CD8-positive, alpha-beta memory T cell (primary cell): ENCODE measurements at regions not wholly inside any gene's neighbourhood (a gene's known extent, or its start where the extent isn't known, plus 50 kb on each side); places are given as distances from the start of the nearest gene placed in this dataset.
"Not testable (repeated sequence)": the region's sequence is repeated elsewhere in the genome, so short reads cannot be mapped to it uniquely, and the experiment has no call there.

Experiments
- CTCF ChIA-PET: fragments of 350-600 bp; sonication (Branson Sonifier 250); formaldehyde crosslinking; loops from one replicate; lab custom pipeline; 2021; ENCODE audit warnings: antibody characterized with exemption; lab: Charles Lee
- POLR2A ChIA-PET: fragments of 350-600 bp; sonication (Branson Sonifier 250); formaldehyde crosslinking; loops from one replicate; lab custom pipeline; 2021; ENCODE audit warnings: antibody characterized with exemption; lab: Charles Lee
- DNase-seq, 5 donors: peaks; one replicate each; pipeline versions ENCODE4 v3.0.0 to v3.0.0-alpha.2; 2020 to 2022; ENCODE audit warnings: mixed read lengths in 1 of 5
- H3K27ac ChIP-seq: one replicate; pipeline ENCODE4 v1.7.0; 2013; ENCODE audit warnings: low read depth, mild to moderate bottlenecking, low read length, moderate library complexity
- H3K27me3 ChIP-seq: 2 replicates; pipeline ENCODE4 v1.7.0; 2013; ENCODE audit warnings: low read length, mild to moderate bottlenecking; ENCODE audit not compliant: insufficient read depth, poor library complexity, severe bottlenecking
- H3K36me3 ChIP-seq: 2 replicates; pipeline ENCODE4 v1.7.0; 2013; ENCODE audit warnings: mild to moderate bottlenecking, low read length, moderate library complexity; ENCODE audit not compliant: insufficient read depth
- H3K4me1 ChIP-seq: 2 replicates; pipeline ENCODE4 v1.7.0; 2013; ENCODE audit warnings: mild to moderate bottlenecking, low read length, moderate library complexity; ENCODE audit not compliant: insufficient read depth
- H3K4me3 ChIP-seq: 2 replicates; pipeline ENCODE4 v1.7.0; 2013; ENCODE audit warnings: mild to moderate bottlenecking, low read length
- H3K9me3 ChIP-seq: 2 replicates; pipeline ENCODE4 v1.7.0; 2013; ENCODE audit warnings: mild to moderate bottlenecking, low read length
- H3K27ac Mint-ChIP-seq, 8 donors: one replicate each; pipeline ENCODE4 v1.8.0; 2020 to 2021; ENCODE audit warnings: mixed read lengths in 8 of 8, mild to moderate bottlenecking in 6 of 8, inconsistent platforms in 3 of 8, moderate library complexity in 3 of 8
- H3K27me3 Mint-ChIP-seq, 2 donors: one replicate each; pipeline ENCODE4 v1.8.0; 2020 to 2021; ENCODE audit warnings: mixed read lengths in 2 of 2, mild to moderate bottlenecking in 1 of 2, moderate library complexity in 1 of 2
- H3K36me3 Mint-ChIP-seq, 3 donors: one replicate each; pipeline ENCODE4 v1.8.0; 2020 to 2021; ENCODE audit warnings: mixed read lengths in 3 of 3, inconsistent platforms in 1 of 3, mild to moderate bottlenecking in 1 of 3
- H3K4me1 Mint-ChIP-seq, 3 donors: one replicate each; pipeline ENCODE4 v1.8.0; 2020 to 2021; ENCODE audit warnings: mixed read lengths in 3 of 3, inconsistent platforms in 1 of 3, mild to moderate bottlenecking in 1 of 3
- H3K4me3 Mint-ChIP-seq, 7 donors: one replicate each; pipeline ENCODE4 v1.8.0; 2020 to 2021; ENCODE audit warnings: mixed read lengths in 7 of 7, mild to moderate bottlenecking in 6 of 7, moderate library complexity in 4 of 7, inconsistent platforms in 2 of 7
- H3K9me3 Mint-ChIP-seq, 5 donors: one replicate each; pipeline ENCODE4 v1.8.0; 2020 to 2022; ENCODE audit warnings: mixed read lengths in 5 of 5, mild to moderate bottlenecking in 3 of 5, moderate library complexity in 2 of 5, inconsistent platforms in 1 of 5

DNA sequence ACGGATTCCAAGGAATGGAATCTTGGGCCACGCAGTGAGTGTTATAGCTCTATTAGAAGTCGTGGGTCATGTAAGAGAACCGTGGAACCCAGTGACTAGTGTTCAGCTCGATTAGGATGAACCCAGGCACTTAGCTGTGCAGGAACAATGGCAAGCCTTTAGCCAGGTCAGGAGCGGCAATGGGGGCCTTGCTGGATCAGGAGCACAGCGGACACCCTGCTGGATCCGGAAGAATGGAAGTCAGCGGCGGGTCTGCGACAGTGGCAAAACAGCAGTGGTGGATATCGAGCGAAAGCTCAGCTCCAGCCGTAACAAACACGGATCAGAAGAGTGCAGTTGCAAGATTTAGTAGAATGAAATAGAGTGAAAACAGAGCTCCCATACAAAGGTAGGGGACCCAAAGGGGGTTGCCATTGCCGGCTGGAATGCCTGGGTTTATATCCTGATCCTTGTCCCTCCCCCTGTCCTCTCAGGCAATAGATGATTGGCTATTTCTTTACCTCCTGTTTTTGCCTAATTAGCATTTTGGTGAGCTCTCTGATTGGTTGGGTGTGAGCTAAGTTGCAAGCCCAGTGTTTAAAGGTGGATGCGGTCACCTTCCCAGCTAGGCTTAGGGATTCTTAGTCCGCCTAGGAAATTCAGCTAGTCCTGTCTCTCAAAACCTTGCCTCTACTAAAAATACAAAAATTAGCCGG lies 618.3 kb upstream of the CBLB start:
- H3K27ac Mint-ChIP-seq, H3K4me3 ChIP-seq, H3K4me3 Mint-ChIP-seq, H3K27ac ChIP-seq, H3K27me3 Mint-ChIP-seq, DNase-seq, CTCF ChIA-PET, POLR2A ChIA-PET, H3K36me3 Mint-ChIP-seq, H3K9me3 ChIP-seq, H3K36me3 ChIP-seq, H3K4me1 Mint-ChIP-seq, H3K9me3 Mint-ChIP-seq, H3K4me1 ChIP-seq, H3K27me3 ChIP-seq: not testable (repeated sequence)

DNA sequence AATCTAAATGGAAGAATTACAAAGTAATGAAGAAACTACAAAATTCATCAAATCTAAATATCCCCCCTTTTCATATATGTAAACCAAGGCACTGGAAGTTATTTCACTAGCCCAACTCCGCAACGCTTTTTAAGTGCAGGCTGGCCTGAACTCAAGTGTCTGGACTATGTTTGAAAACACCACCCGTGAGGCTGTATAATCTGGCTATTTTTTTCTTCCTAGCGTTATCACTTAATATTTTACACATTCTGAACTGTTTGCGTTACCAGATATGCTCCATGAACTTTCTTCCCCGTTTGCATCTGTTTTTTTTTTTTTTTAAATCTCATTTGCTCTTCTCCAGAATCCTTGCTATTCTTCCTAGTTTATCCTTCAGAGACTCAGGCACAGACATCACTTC lies 619.5 kb upstream of the CBLB start:
- Histone ChIP-seq H3K27me3 (no peaks in the 10 kb centered on the region), H3K4me3 (no peak overlapping the region), H3K36me3 (no peaks in the 10 kb centered on the region), H3K27ac (no peak overlapping the region), H3K9me3 (no peaks in the 10 kb centered on the region), H3K4me1 (no peaks in the 10 kb centered on the region)
- ChIA-PET POLR2A (no interaction called here), CTCF (no interaction called here)
- Mint-ChIP-seq H3K4me1 (no peaks in the 10 kb centered on the region), H3K4me3 (no peak overlapping the region), H3K9me3 (no peaks in the 10 kb centered on the region), H3K27ac (no peak overlapping the region), H3K36me3 (peaks cover 0 to 3% (median 2%) of the 10 kb centered on the region in 3 donors), H3K27me3 (peaks cover 0 to 2% of the 10 kb centered on the region in 2 donors)
- no peak for DNase-seq

DNA sequence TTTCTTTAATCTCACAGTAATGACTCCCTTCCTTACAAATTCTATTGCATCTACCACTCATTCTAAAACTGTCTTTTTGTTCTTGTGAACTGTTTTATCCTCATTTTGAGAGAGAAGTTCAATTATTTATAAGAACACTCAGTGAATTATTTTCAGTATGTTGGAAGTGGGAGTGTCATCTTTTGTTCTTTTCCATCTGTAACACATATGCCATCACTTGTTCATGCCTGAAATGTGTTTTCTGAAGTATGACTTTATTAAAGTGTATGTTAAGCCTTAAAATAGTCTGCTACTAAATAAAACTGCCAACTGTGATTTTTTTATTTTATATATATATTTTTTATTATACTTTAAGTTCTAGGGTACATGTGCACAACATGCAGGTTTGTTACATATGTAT lies 623.0 kb upstream of the CBLB start:
- Histone ChIP-seq H3K27ac (no peak overlapping the region), H3K27me3 (no peaks in the 10 kb centered on the region), H3K4me1 (no peaks in the 10 kb centered on the region), H3K9me3 (no peaks in the 10 kb centered on the region), H3K4me3 (no peak overlapping the region), H3K36me3 (no peaks in the 10 kb centered on the region)
- CTCF ChIA-PET = no interaction called here
- no peaks in the 10 kb centered on the region for H3K4me1 Mint-ChIP-seq
- peaks cover 0 to 2% of the 10 kb centered on the region in 2 donors for H3K27me3 Mint-ChIP-seq
- POLR2A ChIA-PET = no interaction called here
- H3K36me3 Mint-ChIP-seq = peaks cover 0 to 2% (median 0%) of the 10 kb centered on the region in 3 donors
- DNase-seq = no peak
- no peak overlapping the region for H3K4me3 Mint-ChIP-seq
- H3K27ac Mint-ChIP-seq = no peak overlapping the region
- H3K9me3 Mint-ChIP-seq = no peaks in the 10 kb centered on the region

DNA sequence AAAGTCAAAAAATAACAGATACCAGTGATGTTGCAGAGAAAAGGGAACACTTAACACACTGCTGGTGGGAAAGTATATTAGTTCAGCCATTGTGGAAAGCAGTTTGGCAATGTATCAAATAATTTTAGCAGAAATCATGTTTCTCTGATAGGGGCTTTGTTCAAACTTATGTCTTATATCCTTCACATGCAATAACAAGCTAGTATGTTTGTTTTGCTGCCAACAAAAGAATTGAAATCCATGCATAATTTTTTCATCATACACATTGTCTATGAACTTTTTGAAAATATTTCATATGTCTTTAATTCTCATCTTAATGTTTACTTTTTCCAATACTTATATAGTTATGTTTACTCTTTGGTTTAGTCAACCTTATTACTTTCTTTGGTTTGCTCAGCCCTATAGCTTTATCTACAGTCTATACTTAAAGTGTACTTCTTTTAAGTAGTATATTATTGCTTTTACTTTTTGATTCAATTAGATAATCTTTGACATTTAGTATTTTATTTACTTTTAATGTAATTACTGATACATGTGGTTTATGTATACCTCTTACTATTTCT lies 639.6 kb upstream of the CBLB start:
- Histone ChIP-seq H3K27me3 (no peaks in the 10 kb centered on the region), H3K4me1 (no peaks in the 10 kb centered on the region), H3K4me3 (no peak overlapping the region), H3K27ac (no peak overlapping the region), H3K36me3 (no peaks in the 10 kb centered on the region), H3K9me3 (no peaks in the 10 kb centered on the region)
- Mint-ChIP-seq H3K4me3 (no peak overlapping the region), H3K27me3 (no peaks in the 10 kb centered on the region), H3K27ac (no peak overlapping the region), H3K36me3 (peaks cover 0 to 4% (median 0%) of the 10 kb centered on the region in 3 donors), H3K9me3 (peaks cover 0 to 2% (median 0%) of the 10 kb centered on the region in 5 donors), H3K4me1 (peaks cover 0 to 8% (median 0%) of the 10 kb centered on the region in 3 donors)
- CTCF ChIA-PET = no interaction called here
- POLR2A ChIA-PET = no interaction called here
- DNase-seq = no peak

DNA sequence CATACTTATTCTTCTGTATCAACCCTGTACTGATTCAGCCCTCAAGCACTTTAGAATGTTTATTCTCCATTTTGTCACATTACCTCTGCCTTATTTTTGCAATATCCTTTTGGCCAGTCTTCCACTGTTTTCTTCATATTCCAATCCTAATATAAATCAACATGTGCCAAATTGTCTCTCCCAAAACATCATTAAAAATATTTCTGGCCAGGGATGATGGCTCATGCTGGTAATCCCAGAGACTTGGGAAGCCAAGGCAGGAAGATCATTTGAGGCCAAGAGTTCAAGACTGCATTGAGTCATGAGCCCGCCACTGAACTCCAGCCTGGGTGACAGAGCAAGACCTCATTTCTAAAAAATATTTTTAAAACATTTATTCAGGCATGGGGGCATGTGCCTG lies 641.4 kb upstream of the CBLB start:
- ChIA-PET POLR2A (no interaction called here), CTCF (no interaction called here)
- no peaks in the 10 kb centered on the region for H3K36me3 ChIP-seq

DNA sequence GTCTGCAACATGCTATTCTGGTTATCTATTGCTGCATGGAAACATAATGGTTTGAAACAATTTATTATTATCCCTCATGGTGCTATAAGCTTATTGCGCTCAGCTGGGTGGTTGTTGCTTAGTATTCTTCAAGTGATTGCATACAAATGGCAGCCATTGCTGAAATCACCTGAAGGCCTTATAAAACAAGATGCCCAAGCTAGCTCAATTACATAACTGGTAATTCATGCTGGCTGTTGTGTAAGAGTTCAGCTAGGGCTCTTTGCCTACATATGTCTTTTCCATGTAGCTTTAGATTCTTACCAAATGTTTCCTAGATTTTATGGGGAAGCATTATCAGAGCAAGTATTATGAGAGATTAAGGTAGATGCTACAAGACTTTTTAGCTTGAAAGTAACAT lies 644.0 kb upstream of the CBLB start:
- Mint-ChIP-seq H3K4me1 (no peaks in the 10 kb centered on the region), H3K4me3 (no peak overlapping the region), H3K27ac (no peak overlapping the region), H3K36me3 (peaks cover 0 to 3% (median 0%) of the 10 kb centered on the region in 3 donors), H3K27me3 (no peaks in the 10 kb centered on the region), H3K9me3 (peaks cover 0 to 2% (median 0%) of the 10 kb centered on the region in 5 donors)
- Histone ChIP-seq H3K27ac (no peak overlapping the region), H3K36me3 (no peaks in the 10 kb centered on the region), H3K4me1 (no peaks in the 10 kb centered on the region), H3K9me3 (no peaks in the 10 kb centered on the region), H3K27me3 (no peaks in the 10 kb centered on the region), H3K4me3 (no peak overlapping the region)
- ChIA-PET POLR2A (no interaction called here), CTCF (no interaction called here)
- no peak for DNase-seq

More for the DNA sequence above, 641.4 kb upstream of the CBLB start:
- DNase-seq = no peak
- Mint-ChIP-seq H3K4me1 (peaks cover 0 to 8% (median 0%) of the 10 kb centered on the region in 3 donors), H3K9me3 (peaks cover 0 to 2% (median 0%) of the 10 kb centered on the region in 5 donors), H3K36me3 (peaks cover 0 to 4% (median 0%) of the 10 kb centered on the region in 3 donors), H3K27ac (no peak overlapping the region), H3K27me3 (no peaks in the 10 kb centered on the region), H3K4me3 (no peak overlapping the region)
- Histone ChIP-seq H3K9me3 (no peaks in the 10 kb centered on the region), H3K4me1 (no peaks in the 10 kb centered on the region), H3K4me3 (no peak overlapping the region), H3K27me3 (no peaks in the 10 kb centered on the region), H3K27ac (no peak overlapping the region)

DNA sequence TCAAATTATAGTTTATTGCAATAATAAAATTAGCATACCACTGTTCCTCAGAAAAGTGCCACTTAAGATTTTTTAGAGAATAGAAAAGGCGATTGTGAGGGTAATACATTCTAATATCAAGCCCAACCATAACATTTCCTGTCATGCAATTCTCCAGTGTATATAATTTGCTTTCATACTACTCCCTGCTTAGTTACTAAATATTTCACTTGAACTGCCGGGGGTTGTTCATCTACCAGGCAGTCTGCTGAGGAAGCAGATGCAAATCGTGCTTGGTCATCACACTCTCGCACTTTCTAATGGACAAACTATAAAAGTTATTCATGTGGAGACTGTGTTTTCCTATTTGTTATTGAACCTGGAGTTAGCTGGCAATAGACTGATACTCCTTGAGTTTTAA lies 645.6 kb upstream of the CBLB start:
- H3K27me3 Mint-ChIP-seq = no peaks in the 10 kb centered on the region
- H3K36me3 Mint-ChIP-seq = no peaks in the 10 kb centered on the region
- H3K4me1 Mint-ChIP-seq = no peaks in the 10 kb centered on the region
- no peak overlapping the region for H3K4me3 ChIP-seq
- no peaks in the 10 kb centered on the region for H3K4me1 ChIP-seq
- ChIA-PET CTCF (no interaction called here), POLR2A (no interaction called here)
- H3K9me3 Mint-ChIP-seq = no peaks in the 10 kb centered on the region
- H3K4me3 Mint-ChIP-seq = no peak overlapping the region
- no peak for DNase-seq
- no peaks in the 10 kb centered on the region for H3K36me3 ChIP-seq
- no peaks in the 10 kb centered on the region for H3K9me3 ChIP-seq
- H3K27me3 ChIP-seq = no peaks in the 10 kb centered on the region
- no peak overlapping the region for H3K27ac ChIP-seq
- no peak overlapping the region for H3K27ac Mint-ChIP-seq

DNA sequence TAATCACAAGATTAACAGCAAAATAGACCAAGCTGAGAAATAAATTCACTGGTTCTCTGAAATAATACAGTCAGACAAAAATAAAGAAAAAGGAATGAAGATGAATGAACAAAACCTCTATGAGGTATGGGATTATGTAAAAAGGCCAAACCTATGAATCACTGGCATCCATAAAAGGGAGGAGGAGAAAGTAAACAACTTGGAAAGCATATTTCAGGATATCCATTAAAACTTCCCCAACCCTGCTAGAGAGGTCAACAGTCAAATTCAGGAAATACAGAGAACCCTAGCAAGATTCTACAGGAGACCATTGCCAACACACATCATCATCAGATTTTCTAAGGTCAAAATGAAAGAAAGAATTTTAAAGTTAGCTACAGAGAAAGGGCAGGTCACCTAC lies 649.7 kb upstream of the CBLB start:
- Mint-ChIP-seq H3K36me3 (no peaks in the 10 kb centered on the region), H3K9me3 (no peaks in the 10 kb centered on the region), H3K4me1 (no peaks in the 10 kb centered on the region), H3K27me3 (peaks cover 0 to 2% of the 10 kb centered on the region in 2 donors), H3K27ac (no peak overlapping the region), H3K4me3 (no peak overlapping the region)
- no peaks in the 10 kb centered on the region for H3K36me3 ChIP-seq
- no peaks in the 10 kb centered on the region for H3K9me3 ChIP-seq
- no peaks in the 10 kb centered on the region for H3K4me1 ChIP-seq
- DNase-seq = no peak
- ChIA-PET CTCF (no interaction called here), POLR2A (no interaction called here)
- no peak overlapping the region for H3K27ac ChIP-seq
- H3K27me3 ChIP-seq = no peaks in the 10 kb centered on the region
- H3K4me3 ChIP-seq = no peak overlapping the region
